ENCODE measurements at regions not wholly inside any gene's neighbourhood (a gene's known extent, or its start where the extent isn't known, plus 50 kb on each side); places are given as distances from the start of the nearest gene placed in this dataset.

DNA sequence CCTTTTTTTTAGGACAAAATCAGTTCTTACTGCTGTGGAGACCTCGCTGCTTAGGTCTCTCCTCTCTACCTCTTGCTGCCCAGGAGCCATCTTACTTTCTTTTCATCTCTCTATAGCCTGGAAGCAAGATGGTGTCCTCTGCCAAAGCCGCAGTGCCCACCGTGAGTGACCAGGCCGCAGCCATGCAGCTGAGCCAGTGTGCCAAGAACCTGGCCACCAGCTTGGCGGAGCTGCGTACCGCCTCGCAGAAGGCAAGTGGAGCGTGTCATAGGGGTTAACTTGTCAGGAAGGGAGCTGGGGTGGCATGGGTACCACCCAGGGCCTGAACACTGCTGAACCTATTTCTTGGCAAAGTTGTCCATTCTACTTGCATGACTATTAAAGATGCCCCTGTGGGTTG is 320.3 kb upstream of the TPM1 start:
- intact Hi-C loops (cut with DNase I): no loop called here
- TF ChIP-seq CTCF (IDR thresholded peaks at IDR 0.05): no peak
- no peak overlapping the region for H3K4me3 ChIP-seq
- H3K4me1 ChIP-seq: no peaks in the 10 kb centered on the region
- H3K9me3 ChIP-seq: no peaks in the 10 kb centered on the region
- no peak overlapping the region for H3K27ac ChIP-seq
- no peaks in the 10 kb centered on the region for H3K27me3 ChIP-seq
- peaks cover 57 to 82% of the 10 kb centered on the region in 2 donors for H3K36me3 ChIP-seq
- DNase-seq (ENCODE audit: low spot score in 2 of 2): no peak

- no peak overlapping the region for H3K27ac ChIP-seq
- DNase-seq (ENCODE audit: low spot score in 2 of 2): no peak
- no peaks in the 10 kb centered on the region for H3K9me3 ChIP-seq
- no peak overlapping the region for H3K4me3 ChIP-seq
- no peak for TF ChIP-seq CTCF (IDR thresholded peaks at IDR 0.05)
- no peaks in the 10 kb centered on the region for H3K4me1 ChIP-seq
- no peaks in the 10 kb centered on the region for H3K27me3 ChIP-seq
- H3K36me3 ChIP-seq: peaks cover 37 to 77% of the 10 kb centered on the region in 2 donors
- intact Hi-C loops (cut with DNase I): no loop called here
Observed at GRCh38 chr15:62726461-62726860, 316.1 kb upstream of the TPM1 start.

GRCh38 chr15:62727501-62727900 is 315.0 kb upstream of the TPM1 start:
- Histone ChIP-seq H3K4me3 (no peak overlapping the region), H3K36me3 (peaks cover 44 to 79% of the 10 kb centered on the region in 2 donors), H3K27me3 (no peaks in the 10 kb centered on the region), H3K9me3 (no peaks in the 10 kb centered on the region), H3K4me1 (no peaks in the 10 kb centered on the region), H3K27ac (no peak overlapping the region)
- DNase-seq (ENCODE audit: low spot score in 2 of 2): no peak
- intact Hi-C loops (cut with DNase I): no loop called here
- no peak for TF ChIP-seq CTCF (IDR thresholded peaks at IDR 0.05)

DNA sequence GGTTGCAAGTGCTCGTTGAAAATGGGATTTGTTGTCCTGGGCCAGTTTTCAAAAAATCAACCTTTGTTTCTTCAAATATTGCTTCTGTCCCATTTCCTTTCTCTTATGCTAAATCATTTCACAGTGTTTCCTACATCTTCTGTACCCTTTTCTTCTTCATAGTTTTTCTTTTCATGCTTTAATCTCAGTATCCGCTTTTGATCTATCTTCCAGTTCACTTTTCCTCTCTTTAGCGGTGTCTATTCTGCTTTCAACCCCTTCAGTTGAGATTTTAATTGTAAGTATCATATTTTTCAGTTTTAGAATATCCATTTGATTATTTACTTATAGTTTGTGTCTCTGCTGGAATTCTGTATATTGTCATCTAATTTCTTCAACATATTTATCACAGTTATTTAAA is 311.7 kb upstream of the TPM1 start:
- no peaks in the 10 kb centered on the region for H3K27me3 ChIP-seq
- no peaks in the 10 kb centered on the region for H3K4me1 ChIP-seq
- H3K9me3 ChIP-seq: no peaks in the 10 kb centered on the region
- DNase-seq (ENCODE audit: low spot score in 2 of 2): no peak
- H3K27ac ChIP-seq: no peak overlapping the region
- no peak for TF ChIP-seq CTCF (IDR thresholded peaks at IDR 0.05)
- intact Hi-C loops (cut with DNase I): no loop called here
- peaks cover 36 to 70% of the 10 kb centered on the region in 2 donors for H3K36me3 ChIP-seq
- no peak overlapping the region for H3K4me3 ChIP-seq

DNA sequence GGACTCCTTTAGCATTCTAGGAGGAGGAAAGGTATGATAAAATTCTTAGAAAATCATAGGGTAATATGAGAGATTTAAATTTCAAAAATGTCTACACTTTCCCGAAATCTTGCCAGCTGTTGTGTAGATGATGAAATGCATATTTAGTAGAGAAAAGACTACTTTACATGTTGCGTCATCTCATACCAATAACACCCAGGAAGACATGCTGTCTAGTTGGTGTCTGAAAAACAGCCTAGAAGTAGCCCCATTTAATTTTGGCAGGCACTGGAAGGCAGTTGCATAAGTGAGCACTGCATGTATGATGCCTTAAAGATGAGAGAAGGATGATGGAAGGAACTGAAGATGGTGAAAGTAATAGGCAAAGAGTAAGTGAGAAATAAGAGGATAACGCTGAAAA is 310.5 kb upstream of the TPM1 start:
- intact Hi-C loops (cut with DNase I): no loop called here
- DNase-seq (ENCODE audit: low spot score in 2 of 2): no peak
- no peak overlapping the region for H3K4me3 ChIP-seq
- H3K27ac ChIP-seq: no peak overlapping the region
- no peak for TF ChIP-seq CTCF (IDR thresholded peaks at IDR 0.05)
- H3K4me1 ChIP-seq: no peaks in the 10 kb centered on the region
- no peaks in the 10 kb centered on the region for H3K27me3 ChIP-seq
- H3K36me3 ChIP-seq: peaks cover 30 to 63% of the 10 kb centered on the region in 2 donors
- H3K9me3 ChIP-seq: no peaks in the 10 kb centered on the region

DNA sequence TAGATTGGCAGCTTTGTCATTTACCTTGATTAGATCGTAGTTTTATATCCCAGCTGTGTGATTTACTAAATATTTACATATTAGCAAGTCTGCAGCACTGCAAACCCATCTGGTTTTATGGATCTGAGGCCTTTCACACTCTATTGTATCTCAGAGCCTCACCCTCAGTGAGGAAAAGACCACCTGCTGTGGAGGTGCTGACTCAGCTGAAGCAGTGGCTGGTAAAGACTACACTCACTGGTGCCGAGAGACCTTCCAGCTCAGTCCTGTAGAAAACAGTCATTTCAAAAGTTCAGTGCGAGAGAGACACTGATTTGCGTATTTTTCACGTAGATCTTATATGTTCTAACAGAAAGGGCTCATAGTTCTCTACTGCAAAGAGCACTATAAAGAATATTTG is 307.8 kb upstream of the TPM1 start:
- H3K27ac ChIP-seq: no peak overlapping the region
- H3K4me3 ChIP-seq: no peak overlapping the region
- DNase-seq (ENCODE audit: low spot score in 2 of 2): no peak
- TF ChIP-seq CTCF (IDR thresholded peaks at IDR 0.05): no peak
- intact Hi-C loops (cut with DNase I): no loop called here
- peaks cover 39 to 75% of the 10 kb centered on the region in 2 donors for H3K36me3 ChIP-seq
- H3K9me3 ChIP-seq: no peaks in the 10 kb centered on the region
- H3K27me3 ChIP-seq: no peaks in the 10 kb centered on the region
- no peaks in the 10 kb centered on the region for H3K4me1 ChIP-seq

Measured in ascending aorta (tissue), 2 donors.